Effector memory CD8-positive, alpha-beta T cell (primary cell): ENCODE measurements at regions not wholly inside any gene's neighbourhood (a gene's known extent, or its start where the extent isn't known, plus 50 kb on each side); places are given as distances from the start of the nearest gene placed in this dataset.

Experiments
- ATAC-seq: fragments of 150-1000 bp; cut with Tn5 transposase; replicated peaks from 2 replicates; pipeline ENCODE4 v1.10.0; 2021; ENCODE audit warnings: mild to moderate bottlenecking, moderate library complexity
- DNase-seq, 3 experiments: peaks; one replicate each; pipeline ENCODE4 v3.0.0; 2021
- H3K27ac Mint-ChIP-seq, 2 donors: one replicate each; pipeline ENCODE4 v1.8.0; 2022; ENCODE audit warnings: mild to moderate bottlenecking in 2 of 2, mixed read lengths in 2 of 2, moderate library complexity in 2 of 2
- H3K27me3 Mint-ChIP-seq, 2 donors: one replicate each; pipeline ENCODE4 v1.8.0; 2022; ENCODE audit warnings: mixed read lengths in 2 of 2
- H3K36me3 Mint-ChIP-seq: one replicate; pipeline ENCODE4 v1.8.0; 2022; ENCODE audit warnings: mild to moderate bottlenecking, moderate library complexity, mixed read lengths; ENCODE audit not compliant: insufficient read depth
- H3K4me1 Mint-ChIP-seq, 2 donors: one replicate each; pipeline ENCODE4 v1.8.0; 2022; ENCODE audit warnings: low read depth in 2 of 2, mixed read lengths in 2 of 2
- H3K4me3 Mint-ChIP-seq, 2 donors: one replicate each; pipeline ENCODE4 v1.8.0; 2022; ENCODE audit warnings: mild to moderate bottlenecking in 2 of 2, mixed read lengths in 2 of 2, moderate library complexity in 2 of 2
- H3K9me3 Mint-ChIP-seq, 2 donors: one replicate each; pipeline ENCODE4 v1.8.0; 2022; ENCODE audit warnings: mixed read lengths in 2 of 2

- no peak for ATAC-seq
- Mint-ChIP-seq H3K27me3 (no peaks in the 10 kb centered on the region), H3K9me3 (no peaks in the 10 kb centered on the region), H3K4me1 (peaks cover 4 to 5% of the 10 kb centered on the region in 2 donors), H3K4me3 (no peak overlapping the region), H3K36me3 (no peaks in the 10 kb centered on the region), H3K27ac (no peak overlapping the region)
- DNase-seq = no peak
Observed at GRCh38 chr11:110374921-110375320, 54.8 kb upstream of the FDX1 start.

DNA sequence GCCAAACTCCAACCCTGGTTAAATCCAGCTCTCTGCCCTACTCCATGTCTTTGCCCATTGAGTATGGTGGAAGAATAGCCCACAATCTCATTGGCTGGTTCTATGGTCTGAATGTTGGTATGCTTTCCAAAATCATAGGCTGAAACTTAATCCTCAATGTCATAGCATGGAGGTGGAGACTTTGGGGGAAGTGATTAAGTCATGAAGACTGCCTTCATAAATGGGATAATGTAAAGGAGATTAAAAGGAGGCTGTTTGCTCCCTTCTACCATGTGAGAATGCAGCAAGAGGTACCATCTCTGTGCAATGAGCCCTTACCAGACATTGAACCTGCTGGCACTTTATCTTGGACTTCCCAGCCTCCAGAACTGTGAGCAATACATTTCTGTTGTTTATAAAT, 54.4 kb upstream of the FDX1 start:
- H3K4me1 Mint-ChIP-seq = peaks cover 4 to 5% of the 10 kb centered on the region in 2 donors
- H3K9me3 Mint-ChIP-seq = no peaks in the 10 kb centered on the region
- H3K36me3 Mint-ChIP-seq = no peaks in the 10 kb centered on the region
- no peaks in the 10 kb centered on the region for H3K27me3 Mint-ChIP-seq
- no peak for ATAC-seq
- H3K27ac Mint-ChIP-seq = no peak overlapping the region
- no peak overlapping the region for H3K4me3 Mint-ChIP-seq
- no peak for DNase-seq

GRCh38 chr11:110376021-110376420, 53.7 kb upstream of the FDX1 start:
- Mint-ChIP-seq H3K36me3 (no peaks in the 10 kb centered on the region), H3K27me3 (no peaks in the 10 kb centered on the region), H3K4me1 (peaks cover 4 to 5% of the 10 kb centered on the region in 2 donors), H3K27ac (no peak overlapping the region), H3K9me3 (no peaks in the 10 kb centered on the region), H3K4me3 (no peak overlapping the region)
- no peak for DNase-seq
- no peak for ATAC-seq

- Mint-ChIP-seq H3K9me3 (no peaks in the 10 kb centered on the region), H3K36me3 (no peaks in the 10 kb centered on the region), H3K27ac (no peak overlapping the region), H3K4me1 (peaks cover 4 to 5% of the 10 kb centered on the region in 2 donors), H3K27me3 (no peaks in the 10 kb centered on the region), H3K4me3 (no peak overlapping the region)
- ATAC-seq (peak; percentile 65), DNase-seq (peak; percentile 23 to 26 (median 26))
Observed at GRCh38 chr11:110376711-110377324, 52.9 kb upstream of the FDX1 start.

DNA sequence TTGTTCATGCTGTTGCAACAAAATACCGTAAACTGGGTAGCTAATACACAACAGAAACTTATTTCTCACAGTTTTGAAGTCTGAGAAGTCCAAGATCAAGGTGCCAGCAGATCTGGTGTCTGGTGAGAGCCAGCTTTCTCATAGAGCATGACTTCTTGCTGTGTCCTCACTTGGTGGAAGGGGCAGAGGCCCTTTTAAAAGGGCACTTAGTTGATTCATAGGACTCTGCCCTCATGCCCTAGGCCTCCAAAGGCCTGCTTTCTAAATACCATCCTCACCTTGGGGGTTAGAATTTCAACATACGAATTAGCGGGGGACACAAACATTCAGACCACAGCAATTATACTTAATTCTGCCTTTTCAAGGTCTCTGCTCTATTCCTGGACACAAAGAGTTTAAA, 52.3 kb upstream of the FDX1 start:
- Mint-ChIP-seq H3K9me3 (no peaks in the 10 kb centered on the region), H3K4me3 (no peak overlapping the region), H3K4me1 (peaks cover 4 to 5% of the 10 kb centered on the region in 2 donors), H3K27me3 (no peaks in the 10 kb centered on the region), H3K36me3 (no peaks in the 10 kb centered on the region), H3K27ac (no peak overlapping the region)
- no peak for DNase-seq
- no peak for ATAC-seq

DNA sequence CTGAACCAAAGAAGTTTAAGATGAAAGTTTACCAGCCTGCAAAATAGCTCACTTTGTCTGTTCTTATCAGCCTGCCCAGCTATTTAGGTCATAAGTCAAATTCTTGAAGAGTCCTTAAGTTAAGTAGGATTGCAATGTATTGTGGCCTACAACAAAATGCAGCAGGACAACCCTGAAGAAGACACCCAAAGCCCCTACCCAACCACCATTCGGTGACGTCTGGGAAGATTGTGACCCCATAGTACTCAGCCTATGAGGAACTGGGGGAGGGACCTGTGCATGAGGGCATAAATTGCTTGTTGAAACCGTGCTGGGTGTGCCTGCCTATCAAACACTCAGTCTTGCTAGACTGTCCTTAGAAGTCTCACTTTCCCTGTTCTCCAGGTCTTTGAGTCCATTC, 50.5 kb upstream of the FDX1 start:
- ATAC-seq (no peak), DNase-seq (no peak)
- Mint-ChIP-seq H3K9me3 (no peaks in the 10 kb centered on the region), H3K27ac (no peak overlapping the region), H3K4me3 (no peak overlapping the region), H3K4me1 (peaks cover 4 to 5% of the 10 kb centered on the region in 2 donors), H3K27me3 (no peaks in the 10 kb centered on the region), H3K36me3 (no peaks in the 10 kb centered on the region)

- no peaks in the 10 kb centered on the region for H3K27me3 Mint-ChIP-seq
- H3K9me3 Mint-ChIP-seq = no peaks in the 10 kb centered on the region
- DNase-seq (no peak), ATAC-seq (no peak)
- no peaks in the 10 kb centered on the region for H3K36me3 Mint-ChIP-seq
- H3K4me1 Mint-ChIP-seq = peaks cover 4 to 5% of the 10 kb centered on the region in 2 donors
- no peak overlapping the region for H3K4me3 Mint-ChIP-seq
- no peak overlapping the region for H3K27ac Mint-ChIP-seq
Observed at GRCh38 chr11:110379936-110380335, 49.8 kb upstream of the FDX1 start.
